Hepatocyte (in vitro differentiated cells): ENCODE measurements at regions not wholly inside any gene's neighbourhood (a gene's known extent, or its start where the extent isn't known, plus 50 kb on each side); places are given as distances from the start of the nearest gene placed in this dataset.
"Not testable (repeated sequence)": the region's sequence is repeated elsewhere in the genome, so short reads cannot be mapped to it uniquely, and the experiment has no call there.

Experiments
- EZH2 ChIP-seq: fragments of 200-600 bp; sonication (generic); IDR thresholded peaks from 2 replicates; pipeline ENCODE4 v1.6.1; 2016; ENCODE audit warnings: antibody characterized with exemption, mild to moderate bottlenecking, borderline replicate concordance
- EZH2phosphoT487 ChIP-seq: fragments of 200-600 bp; sonication (generic); IDR thresholded peaks from one replicate; pipeline ENCODE4 v1.6.1; 2018; ENCODE audit warnings: antibody characterized with exemption, mild to moderate bottlenecking, low read depth, moderate library complexity; ENCODE audit not compliant: unreplicated experiment, severe bottlenecking
- TF ChIP-seq, protein P1 (sequence below): fragments of 200-600 bp; sonication (generic); IDR thresholded peaks from 2 replicates; pipeline ENCODE4 v1.5.1; 2016; ENCODE audit warnings: antibody characterized with exemption, mild to moderate bottlenecking; ENCODE audit not compliant: poor library complexity

DNA sequence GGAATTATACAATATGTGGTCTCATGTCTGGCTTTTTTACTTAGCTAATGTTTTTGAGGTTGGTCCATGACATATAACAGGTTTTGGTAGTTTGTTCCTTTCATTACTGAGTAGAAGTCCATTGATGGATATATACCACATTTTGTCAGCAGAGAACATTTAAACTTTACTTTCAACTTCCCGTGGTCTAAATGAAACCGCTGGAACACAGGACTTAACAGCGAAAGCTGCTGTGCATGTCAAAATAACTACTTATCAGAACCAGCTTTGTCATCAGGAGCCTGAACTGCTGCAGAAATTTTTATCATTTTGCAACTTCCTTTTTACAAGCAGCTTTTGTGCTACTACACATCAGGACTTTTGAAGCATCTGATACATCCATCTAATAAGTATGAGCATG is 147.0 kb downstream of the TBC1D2B start:
- TF ChIP-seq EZH2, EZH2phosphoT487: not testable (repeated sequence)
- TF ChIP-seq, protein P1, sequence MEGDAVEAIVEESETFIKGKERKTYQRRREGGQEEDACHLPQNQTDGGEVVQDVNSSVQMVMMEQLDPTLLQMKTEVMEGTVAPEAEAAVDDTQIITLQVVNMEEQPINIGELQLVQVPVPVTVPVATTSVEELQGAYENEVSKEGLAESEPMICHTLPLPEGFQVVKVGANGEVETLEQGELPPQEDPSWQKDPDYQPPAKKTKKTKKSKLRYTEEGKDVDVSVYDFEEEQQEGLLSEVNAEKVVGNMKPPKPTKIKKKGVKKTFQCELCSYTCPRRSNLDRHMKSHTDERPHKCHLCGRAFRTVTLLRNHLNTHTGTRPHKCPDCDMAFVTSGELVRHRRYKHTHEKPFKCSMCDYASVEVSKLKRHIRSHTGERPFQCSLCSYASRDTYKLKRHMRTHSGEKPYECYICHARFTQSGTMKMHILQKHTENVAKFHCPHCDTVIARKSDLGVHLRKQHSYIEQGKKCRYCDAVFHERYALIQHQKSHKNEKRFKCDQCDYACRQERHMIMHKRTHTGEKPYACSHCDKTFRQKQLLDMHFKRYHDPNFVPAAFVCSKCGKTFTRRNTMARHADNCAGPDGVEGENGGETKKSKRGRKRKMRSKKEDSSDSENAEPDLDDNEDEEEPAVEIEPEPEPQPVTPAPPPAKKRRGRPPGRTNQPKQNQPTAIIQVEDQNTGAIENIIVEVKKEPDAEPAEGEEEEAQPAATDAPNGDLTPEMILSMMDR = not testable (repeated sequence)
